ENCODE measurements at regions not wholly inside any gene's neighbourhood (a gene's known extent, or its start where the extent isn't known, plus 50 kb on each side); places are given as distances from the start of the nearest gene placed in this dataset.

DNA sequence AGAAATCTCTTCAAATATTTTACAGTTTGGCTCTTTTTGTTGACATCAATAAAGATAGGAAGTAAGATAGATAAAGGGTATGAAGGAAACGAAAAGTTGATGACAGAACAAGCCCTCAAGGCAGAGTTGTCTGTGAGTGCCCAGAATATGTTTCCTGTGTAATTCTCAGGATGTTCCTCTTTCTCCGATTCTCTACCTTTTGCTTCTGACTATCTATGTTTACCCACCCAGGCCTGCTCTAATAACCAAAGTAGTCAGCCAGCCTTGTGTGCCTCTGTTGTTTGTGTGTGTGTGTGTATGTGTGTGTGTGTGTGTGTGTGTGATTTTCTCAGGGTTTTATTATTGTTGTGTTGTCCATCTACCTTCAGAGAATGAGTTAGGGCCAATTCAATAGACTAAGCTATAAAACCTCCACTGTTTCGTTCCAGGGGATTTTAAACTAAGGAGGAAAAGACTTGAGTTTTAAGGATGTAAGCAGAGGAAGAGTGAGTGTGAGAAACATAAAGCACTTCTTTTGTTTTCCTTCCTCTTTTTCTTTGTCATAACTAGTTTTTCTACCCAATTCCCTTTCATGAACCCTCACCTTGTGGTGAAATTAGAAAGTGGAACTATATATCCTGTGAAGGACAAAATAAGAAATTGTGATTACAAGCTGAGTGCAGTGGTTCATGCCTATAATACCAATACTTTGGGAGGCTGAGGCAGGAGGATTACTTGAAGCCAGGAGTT, 627.4 kb upstream of the NR5A2 start:
- no peak for TF ChIP-seq CTCF (conservative IDR thresholded peaks at IDR 0.05; ENCODE audit: low read length)
- no peak overlapping the region for H3K4me3 ChIP-seq (ENCODE audit: low read length)
- no peak for DNase-seq (ENCODE audit: low read depth)

GRCh38 chr1:199403531-199404116, 623.9 kb upstream of the NR5A2 start:
- peak; percentile 95 for DNase-seq (ENCODE audit: low read depth)
- TF ChIP-seq CTCF (conservative IDR thresholded peaks at IDR 0.05; ENCODE audit: low read length): no peak
- H3K4me3 ChIP-seq (ENCODE audit: low read length): no peak overlapping the region

- TF ChIP-seq CTCF (conservative IDR thresholded peaks at IDR 0.05; ENCODE audit: low read length): no peak
- H3K4me3 ChIP-seq (ENCODE audit: low read length): no peak overlapping the region
- DNase-seq (ENCODE audit: low read depth): peak; percentile 74
Measured at GRCh38 chr1:199404191-199404590, 623.3 kb upstream of the NR5A2 start.

GRCh38 chr1:199404976-199405375, 622.5 kb upstream of the NR5A2 start:
- no peak overlapping the region for H3K4me3 ChIP-seq (ENCODE audit: low read length)
- DNase-seq (ENCODE audit: low read depth): peak; percentile 49
- no peak for TF ChIP-seq CTCF (conservative IDR thresholded peaks at IDR 0.05; ENCODE audit: low read length)

DNA sequence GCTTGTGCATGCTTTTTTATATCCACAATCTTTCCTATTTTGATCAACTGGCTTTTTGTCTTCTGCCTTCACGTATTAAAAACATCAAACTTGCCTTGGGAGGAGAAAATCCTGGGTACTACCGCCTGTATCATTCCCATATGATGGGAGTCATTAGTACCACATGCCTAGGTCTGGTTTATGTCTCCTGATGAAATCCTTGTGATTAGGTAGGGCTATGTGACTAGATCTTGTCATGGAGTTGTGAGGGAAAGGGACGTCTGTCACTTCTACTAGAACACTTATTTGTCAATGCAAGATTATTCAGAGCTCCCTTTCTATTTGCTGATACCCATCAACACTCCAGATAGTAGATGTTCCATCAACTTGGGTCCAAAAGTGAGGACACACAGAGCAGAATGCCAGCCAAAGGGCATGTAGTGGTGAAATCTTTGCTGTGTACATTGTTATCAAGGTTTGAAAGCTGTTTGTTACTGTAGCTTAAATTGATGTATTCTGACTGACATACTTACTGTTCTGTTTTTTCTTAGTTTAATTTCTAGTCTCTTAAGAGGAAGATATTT, 621.8 kb upstream of the NR5A2 start:
- no peak overlapping the region for H3K4me3 ChIP-seq (ENCODE audit: low read length)
- no peak for TF ChIP-seq CTCF (conservative IDR thresholded peaks at IDR 0.05; ENCODE audit: low read length)
- no peak for DNase-seq (ENCODE audit: low read depth)

GRCh38 chr1:199410462-199410861, 617.0 kb upstream of the NR5A2 start:
- no peak for TF ChIP-seq CTCF (conservative IDR thresholded peaks at IDR 0.05; ENCODE audit: low read length)
- H3K4me3 ChIP-seq (ENCODE audit: low read length): no peak overlapping the region
- no peak for DNase-seq (ENCODE audit: low read depth)

DNA sequence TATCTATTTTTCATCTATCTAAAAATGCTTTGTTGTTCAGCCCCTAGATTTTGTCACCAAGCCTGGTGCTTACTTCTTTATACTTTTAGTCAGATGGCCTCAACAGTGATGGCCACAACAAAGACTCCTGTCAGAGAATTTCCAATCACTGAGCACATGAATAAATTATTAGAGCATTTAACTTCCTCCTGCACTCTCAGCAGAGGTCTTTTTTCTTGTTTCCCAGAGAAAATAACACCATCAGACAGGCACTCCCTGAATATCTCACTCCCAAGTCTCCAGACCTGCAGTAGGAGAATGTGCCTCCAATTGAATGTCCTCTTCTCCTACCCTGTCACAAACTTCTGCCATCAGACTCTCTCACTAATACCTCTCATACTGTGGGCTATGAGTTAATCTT, 616.0 kb upstream of the NR5A2 start:
- DNase-seq (ENCODE audit: low read depth): no peak
- H3K4me3 ChIP-seq (ENCODE audit: low read length): no peak overlapping the region
- TF ChIP-seq CTCF (conservative IDR thresholded peaks at IDR 0.05; ENCODE audit: low read length): no peak

All from AG10803 (cell line).